HPDE6-E6E7 (cell line): ENCODE measurements at regions not wholly inside any gene's neighbourhood (a gene's known extent, or its start where the extent isn't known, plus 50 kb on each side); places are given as distances from the start of the nearest gene placed in this dataset.
"Not testable (repeated sequence)": the region's sequence is repeated elsewhere in the genome, so short reads cannot be mapped to it uniquely, and the experiment has no call there.

Experiments
- DNase-seq: peaks from one replicate; pipeline ENCODE4 v3.0.0; 2011; ENCODE audit warnings: missing footprints; ENCODE audit errors: extremely low spot score

DNA sequence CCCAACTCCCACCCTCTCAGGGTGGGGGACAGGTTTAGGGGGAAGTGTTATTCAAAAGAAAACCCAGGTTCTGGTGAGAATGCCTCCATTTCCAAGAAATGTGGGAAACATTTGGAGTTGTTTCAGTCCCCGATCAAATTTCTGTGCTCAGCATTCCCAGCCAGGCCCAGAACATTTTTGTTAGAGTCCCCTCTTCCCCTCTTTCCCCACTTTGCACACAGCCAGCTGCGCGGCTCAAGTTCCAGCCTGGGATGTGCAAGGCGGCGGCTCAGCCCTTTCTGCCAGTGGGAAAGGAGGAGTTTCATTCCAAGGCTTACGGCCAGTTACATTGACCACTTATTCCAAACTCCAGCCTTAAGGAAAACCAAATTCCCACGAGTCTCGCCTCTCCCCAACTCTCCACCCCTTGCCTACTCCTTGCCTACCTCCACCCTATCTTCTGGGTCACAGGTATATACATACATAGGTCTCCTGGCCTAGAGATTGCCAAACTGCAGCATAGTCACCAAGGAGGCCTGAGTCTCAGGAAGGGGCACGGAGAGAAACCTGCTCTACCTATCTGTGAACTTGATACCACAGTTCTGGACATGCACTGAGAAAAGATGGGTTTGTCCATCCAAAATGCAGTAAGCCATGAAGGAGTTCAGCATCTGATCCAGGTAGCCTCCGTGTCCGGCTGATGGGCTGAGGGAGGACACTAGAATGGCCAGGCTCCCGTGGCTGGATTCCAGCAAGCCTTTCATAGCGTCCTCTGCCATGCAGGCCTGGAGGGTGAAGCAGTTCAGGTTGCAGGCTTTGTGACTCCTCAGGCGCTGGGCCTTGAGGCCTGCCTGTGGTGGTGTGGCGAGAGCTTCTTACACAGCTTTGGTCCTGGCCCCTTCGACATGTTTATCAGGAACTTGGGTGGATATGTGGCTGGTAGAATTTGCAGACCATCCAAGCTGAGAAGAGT, 154.5 kb downstream of the ZFP36L2 start:
- DNase-seq: no peak

DNA sequence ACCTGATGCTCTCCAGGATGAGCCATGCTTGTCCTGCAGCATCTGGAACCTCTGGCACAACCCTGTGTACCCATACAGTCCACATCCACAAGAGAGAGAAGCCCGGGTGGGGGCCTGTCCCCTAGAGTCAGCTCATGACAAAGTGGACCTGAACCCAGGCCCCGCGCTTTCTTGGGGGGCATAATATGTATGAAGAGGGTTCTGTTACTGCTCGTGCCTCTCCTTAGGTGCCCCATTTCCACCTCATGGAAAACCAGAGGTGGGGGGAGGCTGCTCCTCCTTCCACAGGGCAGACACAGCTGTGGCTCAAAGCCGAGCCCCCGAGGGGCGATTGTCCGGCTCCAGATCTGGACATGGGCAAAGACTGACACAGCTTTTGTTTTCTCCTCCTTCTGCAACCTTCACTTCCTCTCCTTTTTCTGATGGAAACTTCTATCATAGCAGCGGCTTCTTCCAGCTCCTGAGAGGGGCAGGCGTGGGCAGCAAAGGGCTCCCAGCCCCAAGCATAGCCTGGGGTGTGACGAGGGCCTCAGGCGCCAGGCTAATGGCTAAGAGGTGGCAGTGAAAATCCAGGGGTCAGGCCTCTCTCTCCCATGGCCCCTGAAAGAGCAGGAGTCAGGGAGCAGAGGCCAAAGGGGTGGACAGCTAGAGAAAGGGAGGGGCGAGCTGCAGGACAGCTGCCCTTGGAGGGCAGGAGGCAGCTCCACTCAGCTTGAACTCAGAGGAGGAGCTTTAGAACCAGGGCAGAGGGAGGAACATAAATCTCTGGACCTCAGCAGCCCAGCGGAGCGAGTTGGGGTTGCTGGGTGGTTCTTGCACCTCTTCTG, 155.5 kb downstream of the ZFP36L2 start:
- DNase-seq: no peak

- no peak for DNase-seq
These were observed 156.4 kb downstream of the ZFP36L2 start for GRCh38 chr2:43070030-43070429.

DNA sequence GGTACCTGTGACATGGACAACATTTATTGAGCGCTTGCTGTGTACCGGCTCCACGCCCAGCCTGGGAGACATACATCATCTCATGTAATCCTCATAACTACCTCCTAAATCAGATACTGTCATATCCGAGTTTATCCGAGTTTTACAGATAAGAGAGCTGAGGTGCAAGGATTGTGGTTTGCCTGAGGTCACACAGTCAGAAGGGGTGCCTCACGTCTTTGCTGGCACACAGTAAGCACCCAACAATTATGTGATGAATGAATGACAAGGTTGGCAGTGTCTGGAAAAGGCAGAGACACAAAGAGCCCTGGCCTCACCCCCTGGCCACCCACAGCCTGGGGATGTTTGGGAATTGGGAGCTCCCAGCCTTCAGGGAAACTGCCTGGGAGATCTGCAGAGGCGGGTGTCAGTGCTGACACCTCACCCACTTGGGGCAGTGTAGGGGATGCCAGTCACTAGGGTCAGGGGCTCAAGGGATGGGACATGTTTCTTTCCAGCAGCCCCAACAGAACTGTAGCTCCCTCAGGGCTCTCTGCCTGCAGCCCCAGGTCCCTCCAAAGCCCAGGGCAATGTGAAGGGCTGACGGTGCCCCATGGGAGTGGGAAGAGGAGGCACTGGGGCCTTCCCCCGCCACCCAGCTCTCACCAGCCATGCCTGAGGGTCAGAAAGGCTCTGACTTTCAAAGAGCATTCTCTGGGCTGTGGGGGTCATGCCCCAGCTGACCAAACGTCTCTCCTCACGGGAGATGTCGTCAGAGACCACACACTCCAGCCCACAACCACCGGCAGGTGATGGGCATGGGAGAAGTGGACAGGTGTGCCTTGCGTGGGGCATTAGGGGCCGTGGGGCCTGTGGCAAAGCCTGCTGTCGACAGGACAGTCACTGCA, 157.5 kb downstream of the ZFP36L2 start:
- DNase-seq: no peak

DNA sequence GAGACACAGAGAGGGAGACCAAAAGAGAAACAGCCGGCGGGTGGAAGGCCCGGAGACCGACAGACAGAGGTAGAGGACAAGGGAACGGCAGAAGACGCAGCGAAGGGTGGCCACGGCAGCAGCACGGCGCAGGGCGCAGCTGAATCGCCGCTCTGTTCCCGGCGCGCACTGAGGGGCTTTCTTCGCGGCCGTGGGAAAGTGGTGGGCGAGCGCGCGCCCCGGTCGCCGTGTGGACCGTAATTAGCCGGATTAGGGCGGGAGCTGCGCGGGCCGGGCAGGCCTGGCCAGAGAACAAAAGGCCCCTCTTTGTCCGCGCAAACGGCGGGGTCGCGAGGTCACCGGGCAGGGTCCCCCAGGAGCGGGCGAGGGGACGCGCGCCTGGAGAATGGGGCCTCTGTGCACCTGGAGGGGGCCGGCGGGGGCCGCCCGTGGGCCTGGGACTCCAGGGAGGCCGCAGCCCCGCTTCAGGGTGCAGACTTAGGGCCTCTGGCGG, 158.3 kb downstream of the ZFP36L2 start:
- DNase-seq: no peak

DNA sequence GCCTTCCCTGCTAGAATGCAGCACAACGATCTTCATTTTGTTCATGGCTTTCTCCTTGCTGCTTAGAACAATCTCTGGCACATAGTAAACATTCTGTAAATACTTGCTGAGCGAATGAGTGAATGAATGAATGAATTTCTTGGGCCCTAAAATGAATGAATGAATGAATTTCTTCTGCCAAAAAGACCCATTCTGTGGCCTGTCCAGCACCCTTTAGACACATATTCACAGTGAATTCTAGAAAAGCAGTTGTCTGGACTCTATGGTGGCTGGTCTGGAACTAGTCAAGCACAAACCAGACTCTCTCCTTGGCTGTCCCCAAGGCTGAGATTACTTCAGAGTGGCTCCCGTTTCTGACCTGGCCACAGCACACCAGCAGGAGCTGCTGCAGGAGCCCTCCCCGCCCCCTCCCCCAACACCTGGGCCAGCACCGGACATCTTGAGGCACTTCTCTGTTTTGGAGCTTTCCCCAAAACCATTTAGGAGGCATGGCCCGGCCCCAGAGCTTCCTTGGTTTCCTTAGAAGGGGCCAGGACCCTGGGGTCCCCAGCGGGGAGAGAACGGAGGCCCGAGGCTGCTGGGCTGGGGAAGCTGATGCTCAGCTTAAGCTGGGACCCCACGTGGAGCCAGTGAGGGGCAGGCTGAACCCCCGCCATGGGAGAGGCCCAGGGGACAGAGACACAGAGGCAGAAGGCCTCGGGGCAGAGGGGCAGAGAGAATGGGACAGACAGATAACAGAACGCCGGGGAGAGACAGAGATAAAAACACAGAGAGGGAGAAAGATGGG, 159.0 kb downstream of the ZFP36L2 start:
- no peak for DNase-seq

- not testable (repeated sequence) for DNase-seq
These were observed 159.7 kb downstream of the ZFP36L2 start for GRCh38 chr2:43066541-43067253.

- DNase-seq: no peak
These were observed 160.5 kb downstream of the ZFP36L2 start for GRCh38 chr2:43065871-43066270.

DNA sequence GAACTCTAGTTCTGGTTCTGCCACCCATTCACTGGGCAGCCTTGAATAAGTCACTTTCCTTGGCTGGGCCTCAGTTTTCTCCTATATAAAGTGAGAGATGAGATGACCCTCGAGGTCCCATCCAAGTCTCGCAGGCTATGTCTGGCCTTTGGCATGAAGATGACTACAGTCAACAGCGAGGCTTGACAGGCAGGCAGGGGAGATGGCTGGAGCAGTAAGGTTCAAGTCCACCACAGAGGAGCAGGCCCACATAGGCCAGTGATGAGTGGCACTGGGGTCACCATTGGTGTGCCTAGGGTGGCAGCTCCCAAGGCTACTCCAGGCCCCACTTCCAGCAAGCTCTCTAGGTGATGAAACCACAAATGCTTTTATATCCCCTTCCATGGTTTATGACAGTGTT, 161.4 kb downstream of the ZFP36L2 start:
- DNase-seq: no peak

GRCh38 chr2:43063096-43063495, 163.3 kb downstream of the ZFP36L2 start:
- not testable (repeated sequence) for DNase-seq

DNA sequence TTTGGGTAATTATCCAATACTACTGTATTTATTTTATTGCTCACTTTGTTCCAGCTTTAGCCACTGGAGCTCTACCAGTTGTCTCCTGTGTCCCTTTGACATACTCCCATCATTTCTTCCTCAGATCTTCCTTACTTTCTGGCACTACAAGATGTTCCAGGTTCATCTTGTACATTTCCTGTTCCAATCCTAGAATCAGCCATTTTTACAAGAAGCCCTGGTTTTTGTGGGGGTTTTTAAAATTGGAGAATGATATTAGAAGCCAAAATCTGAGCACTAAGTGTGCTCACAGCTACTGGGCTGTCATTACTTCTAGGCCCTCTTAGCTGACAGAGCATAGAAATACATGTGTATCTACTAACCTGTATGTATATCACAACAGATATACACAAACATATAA, 164.3 kb downstream of the ZFP36L2 start:
- no peak for DNase-seq

DNA sequence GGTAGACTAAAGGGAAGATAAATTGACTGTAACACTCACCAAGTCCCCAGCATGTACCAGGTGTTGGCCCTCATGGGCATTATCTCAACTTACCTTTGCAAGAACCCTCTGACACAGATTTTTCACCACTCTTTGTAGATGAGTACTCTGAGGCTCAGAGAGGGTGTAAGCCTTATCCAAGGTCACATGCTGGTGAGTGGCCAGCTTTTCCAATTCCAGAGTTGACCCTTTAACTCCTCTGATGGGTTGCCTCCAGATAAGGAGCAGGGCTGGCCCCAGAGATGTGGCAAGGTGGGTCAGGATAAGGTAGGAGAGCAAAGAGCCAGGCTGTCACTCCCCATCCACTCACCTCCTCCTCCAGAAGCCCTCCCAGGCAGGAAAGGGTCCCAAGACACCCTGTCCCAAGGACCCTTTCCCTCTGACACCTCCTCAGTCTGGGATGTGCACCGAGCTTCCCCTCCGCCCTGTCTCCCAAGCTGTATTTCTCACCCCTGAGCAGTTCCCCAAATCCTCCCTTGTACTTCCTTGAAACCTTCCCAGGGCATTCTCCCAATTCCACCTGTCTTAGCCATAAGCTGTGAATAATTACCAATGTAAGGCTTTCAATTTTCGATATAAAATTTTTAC, 165.9 kb downstream of the ZFP36L2 start:
- no peak for DNase-seq

DNA sequence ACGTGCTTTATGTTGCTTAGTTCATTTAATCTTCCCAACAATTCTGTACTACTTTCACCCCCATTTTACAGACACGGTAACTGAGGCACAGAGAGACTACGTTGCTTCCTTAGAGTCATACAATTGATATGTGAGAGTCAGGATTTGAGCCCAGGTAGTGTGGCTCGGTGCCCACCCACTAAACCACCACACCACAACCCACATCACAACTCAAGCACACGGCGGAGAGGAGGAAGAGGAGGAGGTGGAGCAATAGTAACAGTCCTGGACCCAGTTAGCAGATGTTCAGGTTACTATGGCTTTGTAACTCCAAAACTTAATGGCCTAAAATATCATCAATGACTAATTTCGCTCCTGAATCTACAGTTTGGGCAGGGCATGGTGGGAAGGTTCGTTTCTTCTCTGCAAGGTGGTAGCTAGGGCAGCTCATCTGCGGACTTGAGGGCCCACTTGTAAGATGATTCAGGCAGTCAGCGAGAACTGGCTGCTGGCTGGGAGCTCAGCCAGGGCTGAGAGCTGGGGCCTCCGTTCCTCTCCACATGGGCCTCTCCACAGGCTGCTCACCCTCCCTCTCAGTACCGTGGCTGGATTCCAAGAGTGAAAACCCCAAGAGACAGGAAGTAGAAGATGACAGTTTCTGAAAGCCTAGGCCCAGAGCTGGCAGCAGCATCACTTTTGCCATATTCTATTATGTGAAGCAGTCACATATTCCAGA, 167.1 kb downstream of the ZFP36L2 start:
- no peak for DNase-seq

DNA sequence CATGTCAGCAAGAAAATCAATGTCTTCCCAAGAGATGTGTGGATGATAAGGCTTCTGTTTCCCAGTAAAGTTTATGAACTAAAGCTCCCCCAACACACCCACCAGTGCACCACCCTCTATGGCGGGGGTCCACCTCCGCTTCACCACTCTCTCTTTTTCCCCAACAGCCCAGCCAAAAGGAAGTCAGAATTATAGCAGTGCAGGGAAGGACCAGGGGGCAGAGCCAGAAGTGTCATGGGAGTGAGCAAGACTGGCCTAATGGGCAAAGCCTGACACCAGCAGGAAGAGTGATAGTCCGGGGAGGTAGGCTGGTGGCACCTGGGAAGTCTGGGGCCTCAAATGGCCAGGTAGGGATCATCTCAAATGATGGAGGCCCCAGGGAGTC, 167.7 kb downstream of the ZFP36L2 start:
- no peak for DNase-seq

GRCh38 chr2:43057742-43058725, 168.4 kb downstream of the ZFP36L2 start:
- DNase-seq: no peak

DNA sequence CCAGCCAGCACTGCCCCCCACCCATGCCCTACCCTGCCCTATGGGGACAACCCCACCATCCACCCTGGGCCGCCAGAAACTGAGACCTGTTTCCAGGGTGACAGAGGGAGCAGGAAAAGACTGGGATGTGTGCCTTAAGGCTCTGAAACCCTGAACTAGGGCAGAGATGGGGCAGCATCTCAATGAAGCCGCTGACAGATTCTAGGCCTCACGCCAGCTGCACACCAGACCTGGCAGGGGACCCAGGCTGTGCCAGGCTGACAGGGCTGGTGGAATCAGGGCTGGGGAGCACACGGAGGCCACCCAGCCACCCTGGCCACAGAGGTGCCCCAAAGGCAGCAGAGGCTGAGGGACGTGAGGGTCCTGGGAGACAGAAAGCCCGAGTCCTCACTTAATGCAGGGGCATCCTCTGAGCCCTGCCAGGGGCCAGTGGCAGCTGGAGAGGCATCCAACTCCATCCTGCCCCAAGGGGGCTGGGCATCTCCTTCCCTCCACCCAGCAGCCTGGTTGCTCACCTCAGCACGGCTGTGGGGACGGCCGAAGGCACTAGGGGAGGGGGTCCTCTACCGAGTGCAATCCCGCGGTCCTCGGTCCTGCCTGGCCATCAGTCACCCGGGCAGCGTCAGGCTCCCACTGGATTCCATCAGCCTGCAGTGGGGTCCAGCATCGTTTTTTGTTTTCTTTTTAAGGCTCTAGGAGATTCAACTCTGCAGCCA, 169.2 kb downstream of the ZFP36L2 start:
- DNase-seq: no peak

DNA sequence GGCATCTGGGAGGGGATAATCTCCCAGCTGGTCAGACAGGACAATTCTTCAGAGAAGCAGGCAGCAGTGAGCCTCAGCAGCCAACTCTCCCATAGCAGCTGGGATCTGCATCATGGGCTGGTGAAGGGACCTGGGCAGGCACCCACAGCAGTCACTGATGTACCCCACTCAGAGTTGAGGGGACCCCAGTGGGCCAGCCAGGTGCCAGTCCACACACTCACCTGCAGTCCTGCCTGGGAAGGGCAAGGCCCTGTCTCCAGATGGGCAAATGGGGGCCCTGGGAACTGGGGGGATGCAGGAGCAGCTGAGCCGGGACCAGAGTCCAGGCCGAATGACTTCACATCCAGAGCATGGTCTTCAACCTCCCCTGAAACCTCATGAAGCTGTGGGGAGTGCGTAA, 170.4 kb downstream of the ZFP36L2 start:
- DNase-seq: no peak
